HFF-Myc (cell line): ENCODE measurements at regions not wholly inside any gene's neighbourhood (a gene's known extent, or its start where the extent isn't known, plus 50 kb on each side); places are given as distances from the start of the nearest gene placed in this dataset.
A peak's percentile ranks its signal among the peaks of the same experiment; 100 is the strongest.
"Not testable (repeated sequence)": the region's sequence is repeated elsewhere in the genome, so short reads cannot be mapped to it uniquely, and the experiment has no call there.

ENCODE experiments used
- DNase-seq: peaks from one replicate; pipeline ENCODE4 v3.0.0-alpha.2; 2011; ENCODE audit warnings: low read depth; ENCODE audit errors: extremely low read depth
- H3K4me3 ChIP-seq: replicated peaks from 2 replicates; pipeline ENCODE4 v1.5.1; 2011; ENCODE audit warnings: low read depth, mild to moderate bottlenecking, control low read depth, low read length
- TF ChIP-seq, protein P1 (sequence below): IDR thresholded peaks from 2 replicates; pipeline ENCODE4 v1.5.1; 2012; ENCODE audit warnings: mild to moderate bottlenecking, low read depth, low read length, control low read depth; ENCODE audit errors: missing control alignments

- TF ChIP-seq, protein P1, sequence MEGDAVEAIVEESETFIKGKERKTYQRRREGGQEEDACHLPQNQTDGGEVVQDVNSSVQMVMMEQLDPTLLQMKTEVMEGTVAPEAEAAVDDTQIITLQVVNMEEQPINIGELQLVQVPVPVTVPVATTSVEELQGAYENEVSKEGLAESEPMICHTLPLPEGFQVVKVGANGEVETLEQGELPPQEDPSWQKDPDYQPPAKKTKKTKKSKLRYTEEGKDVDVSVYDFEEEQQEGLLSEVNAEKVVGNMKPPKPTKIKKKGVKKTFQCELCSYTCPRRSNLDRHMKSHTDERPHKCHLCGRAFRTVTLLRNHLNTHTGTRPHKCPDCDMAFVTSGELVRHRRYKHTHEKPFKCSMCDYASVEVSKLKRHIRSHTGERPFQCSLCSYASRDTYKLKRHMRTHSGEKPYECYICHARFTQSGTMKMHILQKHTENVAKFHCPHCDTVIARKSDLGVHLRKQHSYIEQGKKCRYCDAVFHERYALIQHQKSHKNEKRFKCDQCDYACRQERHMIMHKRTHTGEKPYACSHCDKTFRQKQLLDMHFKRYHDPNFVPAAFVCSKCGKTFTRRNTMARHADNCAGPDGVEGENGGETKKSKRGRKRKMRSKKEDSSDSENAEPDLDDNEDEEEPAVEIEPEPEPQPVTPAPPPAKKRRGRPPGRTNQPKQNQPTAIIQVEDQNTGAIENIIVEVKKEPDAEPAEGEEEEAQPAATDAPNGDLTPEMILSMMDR: no peak
These were observed 433.4 kb upstream of the OR4E1 start for GRCh38 chr14:22106700-22107697.

GRCh38 chr14:22105624-22106006 is 432.0 kb upstream of the OR4E1 start:
- H3K4me3 ChIP-seq: no peak overlapping the region
- TF ChIP-seq, protein P1: no peak
- no peak for DNase-seq

More at GRCh38 chr14:22106700-22107697, 433.4 kb upstream of the OR4E1 start:
- no peak for DNase-seq
- H3K4me3 ChIP-seq: no peak overlapping the region

DNA sequence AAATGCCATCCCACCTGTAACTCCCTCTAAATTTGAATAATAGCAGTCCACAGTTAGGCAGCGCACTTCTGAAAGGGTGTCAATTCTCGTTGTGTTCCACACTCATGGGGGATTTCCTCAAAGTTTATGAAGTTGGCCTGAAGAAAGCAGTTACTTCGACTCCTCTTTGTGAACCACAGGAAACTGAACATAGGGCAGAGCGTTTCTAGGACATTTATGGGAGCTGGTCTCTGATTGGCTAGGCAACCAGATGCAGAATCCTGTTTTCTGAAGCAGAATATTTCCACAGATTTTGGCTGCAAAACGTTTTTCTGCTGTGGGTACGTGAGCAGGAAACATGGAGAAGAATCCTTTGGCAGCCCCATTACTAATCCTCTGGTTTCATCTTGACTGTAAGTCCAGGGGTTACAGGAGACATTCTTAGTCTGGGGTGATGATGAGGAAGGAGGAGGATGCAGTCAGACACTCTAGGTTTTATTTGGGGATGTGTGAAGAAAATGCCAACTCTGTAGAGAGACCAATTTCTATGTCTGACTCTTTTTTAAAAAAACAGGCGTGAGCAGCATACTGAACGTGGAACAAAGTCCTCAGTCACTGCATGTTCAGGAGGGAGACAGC is 431.5 kb upstream of the OR4E1 start:
- H3K4me3 ChIP-seq: no peak overlapping the region
- DNase-seq: no peak
- TF ChIP-seq, protein P1: no peak

DNA sequence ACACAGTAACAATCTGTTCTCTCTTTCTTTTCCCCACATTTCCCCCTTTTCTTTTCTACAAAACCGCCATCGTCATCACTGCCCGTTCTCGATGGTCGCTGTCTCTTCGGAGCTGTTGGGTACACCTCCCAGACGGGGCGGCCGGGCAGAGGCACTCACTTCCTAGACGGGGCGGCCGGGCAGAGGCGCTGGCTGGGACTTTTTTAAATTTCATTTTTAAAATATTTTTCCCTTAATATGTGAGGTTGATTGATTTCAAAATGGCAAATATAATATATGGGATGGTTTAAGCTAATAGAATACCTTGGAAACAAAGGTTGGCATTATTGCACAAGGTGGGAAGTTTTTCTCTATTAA is 427.1 kb upstream of the OR4E1 start:
- DNase-seq, H3K4me3 ChIP-seq: not testable (repeated sequence)

DNA sequence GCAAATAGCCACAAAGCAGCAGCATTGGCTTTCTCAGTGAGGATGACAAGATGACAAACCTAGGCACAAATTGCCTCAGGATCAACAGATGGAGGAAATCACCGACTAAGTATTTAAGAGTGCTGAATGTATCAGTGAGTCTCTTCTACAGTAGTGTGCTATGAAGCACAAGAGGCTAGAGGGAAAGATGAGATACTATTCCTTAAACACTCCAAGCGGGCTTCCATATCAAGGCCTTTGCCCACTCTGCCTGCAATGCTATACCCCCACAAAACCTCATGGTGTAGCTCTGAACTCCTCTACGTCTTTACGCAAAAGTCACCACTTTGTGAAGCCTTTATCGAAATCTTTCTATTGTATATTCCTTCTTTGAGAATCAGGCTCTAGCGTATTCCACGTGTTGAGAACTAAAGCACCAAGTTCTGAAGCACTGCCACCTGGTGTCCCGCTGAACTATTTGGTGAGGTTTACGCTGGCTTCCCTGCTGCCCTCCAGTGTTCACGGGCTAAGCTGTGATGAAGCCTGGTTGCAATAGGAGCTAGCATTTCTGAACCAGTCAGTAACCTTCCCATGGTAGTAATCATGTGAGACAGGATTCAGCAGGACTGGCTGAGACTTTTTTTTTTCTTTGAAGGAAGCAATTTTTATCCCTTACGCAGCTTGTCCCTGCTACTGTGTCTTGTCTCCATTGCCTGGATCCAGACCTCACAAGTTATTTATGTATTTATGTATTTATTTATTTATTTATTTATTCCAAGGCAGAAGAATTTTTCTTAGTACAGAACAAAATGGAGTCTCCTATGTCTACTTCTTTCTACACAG is 426.5 kb upstream of the OR4E1 start:
- TF ChIP-seq, protein P1: peak; percentile 37
- peak; percentile 32 for DNase-seq
- H3K4me3 ChIP-seq: no peak overlapping the region

DNA sequence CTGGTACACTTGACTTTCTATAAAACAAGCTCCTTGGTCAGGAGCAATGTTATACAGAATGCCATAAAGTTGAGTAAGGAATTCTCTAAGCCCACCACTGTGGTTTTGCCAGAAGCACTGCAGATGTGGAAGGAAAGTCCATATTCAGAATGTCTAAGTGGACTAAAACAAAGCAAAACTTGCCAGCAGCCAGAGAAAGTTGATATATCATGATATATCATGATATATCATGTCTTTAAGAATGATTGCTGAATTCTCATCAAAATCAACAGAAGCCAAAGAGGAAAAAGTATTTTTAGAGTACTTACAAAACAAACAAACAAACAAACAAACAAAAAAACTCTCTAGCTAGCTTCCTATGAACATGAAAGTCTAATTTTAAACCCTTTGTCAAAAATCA is 424.8 kb upstream of the OR4E1 start:
- TF ChIP-seq, protein P1: no peak
- H3K4me3 ChIP-seq: no peak overlapping the region
- DNase-seq: no peak
